ENCODE measurements at regions not wholly inside any gene's neighbourhood (a gene's known extent, or its start where the extent isn't known, plus 50 kb on each side); places are given as distances from the start of the nearest gene placed in this dataset.

DNA sequence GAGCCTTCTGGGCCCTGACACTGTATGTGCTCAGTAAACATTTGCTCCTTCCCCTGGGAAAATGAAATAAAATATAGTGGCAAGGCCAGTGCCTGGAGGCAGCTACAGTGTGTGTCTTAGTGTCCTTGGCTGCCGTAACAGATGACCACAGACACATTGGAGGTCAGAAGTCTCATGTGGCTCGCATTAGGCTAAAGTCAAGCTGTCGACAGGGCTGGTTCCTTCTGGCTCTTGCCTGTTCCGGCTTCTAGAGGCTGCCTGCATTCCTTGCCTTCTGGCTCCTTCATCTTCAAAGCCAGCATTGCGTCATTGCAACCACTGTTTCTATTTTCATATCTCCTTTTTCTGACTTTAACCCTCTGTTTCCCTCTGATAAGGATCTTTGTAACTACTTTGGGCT, 83.6 kb upstream of the STX18 start:
- DNase-seq = no peak
- H3K27me3 ChIP-seq = no peaks in the 10 kb centered on the region
- TF ChIP-seq, protein P1, sequence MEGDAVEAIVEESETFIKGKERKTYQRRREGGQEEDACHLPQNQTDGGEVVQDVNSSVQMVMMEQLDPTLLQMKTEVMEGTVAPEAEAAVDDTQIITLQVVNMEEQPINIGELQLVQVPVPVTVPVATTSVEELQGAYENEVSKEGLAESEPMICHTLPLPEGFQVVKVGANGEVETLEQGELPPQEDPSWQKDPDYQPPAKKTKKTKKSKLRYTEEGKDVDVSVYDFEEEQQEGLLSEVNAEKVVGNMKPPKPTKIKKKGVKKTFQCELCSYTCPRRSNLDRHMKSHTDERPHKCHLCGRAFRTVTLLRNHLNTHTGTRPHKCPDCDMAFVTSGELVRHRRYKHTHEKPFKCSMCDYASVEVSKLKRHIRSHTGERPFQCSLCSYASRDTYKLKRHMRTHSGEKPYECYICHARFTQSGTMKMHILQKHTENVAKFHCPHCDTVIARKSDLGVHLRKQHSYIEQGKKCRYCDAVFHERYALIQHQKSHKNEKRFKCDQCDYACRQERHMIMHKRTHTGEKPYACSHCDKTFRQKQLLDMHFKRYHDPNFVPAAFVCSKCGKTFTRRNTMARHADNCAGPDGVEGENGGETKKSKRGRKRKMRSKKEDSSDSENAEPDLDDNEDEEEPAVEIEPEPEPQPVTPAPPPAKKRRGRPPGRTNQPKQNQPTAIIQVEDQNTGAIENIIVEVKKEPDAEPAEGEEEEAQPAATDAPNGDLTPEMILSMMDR (IDR thresholded peaks at IDR 0.05) = no peak
- intact Hi-C loops (cut with DNase I; ENCODE audit: low total_unique reads) = no loop called here
- H3K9me3 ChIP-seq = no peaks in the 10 kb centered on the region
- no peak overlapping the region for H3K27ac ChIP-seq
- no peak overlapping the region for H3K4me3 ChIP-seq
- no peaks in the 10 kb centered on the region for H3K36me3 ChIP-seq
- no peaks in the 10 kb centered on the region for H3K4me1 ChIP-seq

DNA sequence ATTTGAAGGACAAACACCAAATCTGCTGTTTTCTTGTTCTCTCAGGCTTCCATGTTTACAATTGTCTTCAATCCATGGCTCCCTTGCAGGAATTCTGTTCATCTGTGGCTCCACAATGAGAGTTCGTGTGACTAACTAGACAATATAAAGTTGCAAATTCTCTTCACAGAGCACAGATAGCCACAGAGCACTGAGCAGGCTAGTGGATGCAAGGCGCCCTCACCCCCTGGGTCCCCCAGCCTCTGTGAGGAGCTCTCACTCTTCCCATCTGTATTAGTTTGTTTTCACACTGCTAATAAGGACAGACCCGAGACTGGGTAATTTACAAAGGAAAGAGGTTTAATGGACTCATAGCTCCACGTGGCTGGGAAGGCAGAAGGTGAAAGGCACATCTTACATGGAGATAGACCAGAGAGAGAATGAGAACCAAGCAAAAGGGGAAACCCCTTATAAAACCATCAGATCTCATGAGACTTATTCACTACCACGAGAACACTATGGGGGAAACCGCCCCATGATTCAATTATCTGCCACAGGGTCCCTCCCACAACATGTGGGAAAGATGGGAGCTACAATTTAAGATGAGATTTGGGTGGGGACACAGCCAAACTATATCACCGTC, 82.5 kb upstream of the STX18 start:
- Histone ChIP-seq H3K4me3 (no peak overlapping the region), H3K27ac (no peak overlapping the region), H3K36me3 (no peaks in the 10 kb centered on the region), H3K4me1 (no peaks in the 10 kb centered on the region), H3K27me3 (no peaks in the 10 kb centered on the region), H3K9me3 (no peaks in the 10 kb centered on the region)
- TF ChIP-seq, protein P1 (IDR thresholded peaks at IDR 0.05) = no peak
- no peak for DNase-seq
- intact Hi-C loops (cut with DNase I; ENCODE audit: low total_unique reads) = no loop called here

DNA sequence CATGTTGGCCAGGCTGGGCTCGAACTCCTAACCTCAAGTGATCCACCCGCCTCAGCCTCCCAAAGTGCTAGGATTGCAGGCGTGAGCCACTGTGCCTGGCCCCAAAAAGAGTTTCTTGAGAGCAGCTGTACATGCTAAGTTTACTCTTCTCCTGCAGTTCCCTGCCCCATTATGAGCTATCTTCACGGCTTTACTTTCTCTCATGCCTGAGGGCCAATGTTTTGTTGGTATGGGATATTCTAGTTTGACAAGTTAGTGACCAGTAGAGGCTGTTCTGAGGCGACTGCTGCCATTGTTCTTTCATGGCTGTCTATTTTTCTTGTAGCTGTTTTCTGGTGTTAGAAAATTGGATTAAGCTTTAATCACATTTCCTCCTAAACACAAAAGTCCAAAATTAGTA, 78.0 kb upstream of the STX18 start:
- DNase-seq = no peak
- no peaks in the 10 kb centered on the region for H3K36me3 ChIP-seq
- TF ChIP-seq, protein P1 (IDR thresholded peaks at IDR 0.05) = no peak
- no peaks in the 10 kb centered on the region for H3K4me1 ChIP-seq
- H3K9me3 ChIP-seq = peaks cover 0 to 3% (median 0%) of the 10 kb centered on the region in 3 donors
- H3K27me3 ChIP-seq = no peaks in the 10 kb centered on the region
- intact Hi-C loops (cut with DNase I; ENCODE audit: low total_unique reads) = no loop called here
- no peak overlapping the region for H3K4me3 ChIP-seq
- H3K27ac ChIP-seq = no peak overlapping the region

DNA sequence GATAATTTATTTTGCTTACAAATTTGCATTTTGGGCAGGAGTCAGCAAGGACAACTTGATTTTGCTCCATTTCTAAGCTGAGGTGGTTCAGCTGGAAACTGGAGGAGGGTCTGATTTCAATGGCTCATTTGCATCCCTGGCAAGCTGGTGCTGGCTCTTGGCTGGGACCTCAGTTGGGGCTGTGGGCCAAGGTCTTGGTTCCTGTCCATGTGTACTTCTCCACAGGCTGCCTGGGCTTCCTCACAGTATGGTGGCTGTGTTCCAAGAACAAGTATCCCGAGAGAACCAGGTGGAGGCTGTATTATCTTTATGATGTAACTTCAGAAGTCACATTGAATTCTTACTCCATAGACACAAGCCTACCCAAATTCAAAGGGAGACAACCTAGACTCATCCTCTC, 77.0 kb upstream of the STX18 start:
- no peak overlapping the region for H3K4me3 ChIP-seq
- TF ChIP-seq, protein P1 (IDR thresholded peaks at IDR 0.05) = no peak
- DNase-seq = no peak

DNA sequence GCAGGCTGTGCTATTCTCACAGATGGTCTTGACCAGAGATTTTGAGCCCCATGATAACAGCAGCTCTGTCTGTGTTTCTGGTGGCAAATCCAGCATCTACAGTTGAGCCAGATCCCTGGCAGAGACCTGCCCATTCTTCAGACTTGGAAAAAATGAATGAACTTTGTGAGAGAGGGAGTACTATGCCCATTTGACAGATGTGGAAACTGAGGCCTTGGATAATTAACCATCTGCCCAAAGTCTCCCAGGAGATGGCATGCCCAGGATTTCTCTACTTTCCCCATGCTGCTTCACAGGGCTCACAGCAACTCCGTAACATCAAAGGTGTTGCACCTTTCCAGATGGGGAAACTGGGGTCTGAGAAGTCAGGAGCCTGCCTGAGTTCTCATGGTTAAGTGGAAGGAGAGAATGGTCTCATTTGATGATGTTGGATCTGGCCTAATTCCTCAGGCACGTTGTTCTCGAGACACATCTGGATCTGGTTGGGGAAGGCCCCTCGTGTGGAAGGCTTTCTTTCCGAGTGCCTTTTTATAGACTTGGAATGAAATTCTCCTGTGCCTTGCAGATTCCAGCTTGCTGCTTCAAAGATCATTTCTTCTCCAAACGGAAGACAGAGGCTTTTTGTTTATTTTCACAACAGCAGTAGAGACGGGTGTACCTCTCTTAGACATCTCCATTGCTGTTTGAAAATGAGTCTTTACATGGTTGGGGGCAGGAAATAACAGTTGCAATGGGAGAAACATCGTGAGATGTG, 73.3 kb upstream of the STX18 start:
- intact Hi-C loops (cut with DNase I; ENCODE audit: low total_unique reads) = no loop called here
- TF ChIP-seq, protein P1 (IDR thresholded peaks at IDR 0.05) = no peak
- H3K4me3 ChIP-seq = no peak overlapping the region
- DNase-seq = no peak
- no peak overlapping the region for H3K27ac ChIP-seq
- no peaks in the 10 kb centered on the region for H3K27me3 ChIP-seq
- H3K36me3 ChIP-seq = no peaks in the 10 kb centered on the region
- peaks cover 0 to 3% (median 0%) of the 10 kb centered on the region in 3 donors for H3K9me3 ChIP-seq
- no peaks in the 10 kb centered on the region for H3K4me1 ChIP-seq

More for the DNA sequence above, 77.0 kb upstream of the STX18 start:
- H3K9me3 ChIP-seq = peaks cover 0 to 3% (median 0%) of the 10 kb centered on the region in 3 donors
- H3K27ac ChIP-seq = no peak overlapping the region
- H3K27me3 ChIP-seq = no peaks in the 10 kb centered on the region
- intact Hi-C loops (cut with DNase I; ENCODE audit: low total_unique reads) = no loop called here
- no peaks in the 10 kb centered on the region for H3K4me1 ChIP-seq
- H3K36me3 ChIP-seq = no peaks in the 10 kb centered on the region
